Myocyte (in vitro differentiated cells): ENCODE measurements at regions not wholly inside any gene's neighbourhood (a gene's known extent, or its start where the extent isn't known, plus 50 kb on each side); places are given as distances from the start of the nearest gene placed in this dataset.
A peak's percentile ranks its signal among the peaks of the same experiment; 100 is the strongest.

Experiments
- DNase-seq: peaks from one replicate; pipeline ENCODE4 v3.0.0-alpha.2; 2012; ENCODE audit warnings: low read depth
- microRNA counts: library from miRNA; unstranded; fragments of <30 nt; microRNA quantifications from one replicate; lab custom pipeline; 2016
- microRNA-seq: library from miRNA; unstranded; fragments of <30 nt; microRNA quantifications from one replicate; pipeline ENCODE4, GENCODE V29; 2016

- no peak for DNase-seq
Observed at GRCh38 chr5:149441986-149442385, 62.9 kb upstream of the IL17B start.

- no peak for DNase-seq
Observed at GRCh38 chr5:149441194-149441753, 62.2 kb upstream of the IL17B start.

- DNase-seq: no peak
Observed at GRCh38 chr5:149439899-149440542, 60.9 kb upstream of the IL17B start.

- DNase-seq: no peak
Observed at GRCh38 chr5:149438711-149439132, 59.6 kb upstream of the IL17B start.

- no peak for DNase-seq
Observed at GRCh38 chr5:149438281-149438680, 59.2 kb upstream of the IL17B start.

- no peak for DNase-seq
Observed at GRCh38 chr5:149437391-149438040, 58.4 kb upstream of the IL17B start.

- DNase-seq: no peak
Observed at GRCh38 chr5:149435660-149436059, 56.6 kb upstream of the IL17B start.

- DNase-seq: no peak
Observed at GRCh38 chr5:149435015-149435376, 55.9 kb upstream of the IL17B start.

GRCh38 chr5:149434162-149435014 lies 55.3 kb upstream of the IL17B start:
- peak; percentile 80 for DNase-seq

GRCh38 chr5:149433524-149434131 lies 54.5 kb upstream of the IL17B start:
- DNase-seq: peak; percentile 93

- no peak for DNase-seq
Observed at GRCh38 chr5:149432911-149433401, 53.9 kb upstream of the IL17B start.

GRCh38 chr5:149432376-149432775 lies 53.3 kb upstream of the IL17B start:
- DNase-seq: no peak

GRCh38 chr5:149429839-149430721 lies 51.0 kb upstream of the IL17B start:
- no peak for DNase-seq

MicroRNA genes in the stretch of these regions (microRNA counts, 767-probe panel; counts per million panel counts)
- 4,307 counts per million, percentile 3 among the panel's probes with 10 or more counts for microRNA hsa-miR-145-5p (lab: Ali Mortazavi, UCI)

Small RNAs in the stretch of these regions (microRNA-seq; reads per million reads assigned to microRNA genes)
- 41.5 reads per million, percentile 45 among the genes with 10 or more reads in this experiment for gene MIR145
